ENCODE measurements at regions not wholly inside any gene's neighbourhood (a gene's known extent, or its start where the extent isn't known, plus 50 kb on each side); places are given as distances from the start of the nearest gene placed in this dataset.

DNA sequence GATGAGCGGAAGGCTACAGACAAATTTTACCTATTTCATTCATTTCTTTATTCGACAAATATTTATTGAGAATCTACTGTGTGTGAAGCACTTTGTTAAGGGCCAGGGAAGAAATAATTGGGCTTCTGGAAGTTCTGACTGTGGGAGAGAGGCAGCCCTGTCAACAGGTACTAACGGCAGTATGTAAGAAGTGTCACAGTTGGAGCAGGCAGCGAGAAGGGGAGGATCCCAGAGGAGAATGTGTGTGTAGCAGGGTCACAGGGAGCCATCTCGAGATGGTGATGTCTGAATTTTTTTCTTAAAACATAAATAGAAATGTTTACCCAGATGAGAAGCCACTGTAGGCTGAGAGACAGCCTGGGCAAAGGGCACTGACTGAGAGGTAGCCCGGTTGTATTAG, 163.3 kb upstream of the SLC38A2 start:
- TF ChIP-seq EP300 (IDR thresholded peaks at IDR 0.05; ENCODE audit: borderline replicate concordance in 1 of 2, low read depth in 2 of 2, low read length in 2 of 2): no peak
- TF ChIP-seq, protein P1, sequence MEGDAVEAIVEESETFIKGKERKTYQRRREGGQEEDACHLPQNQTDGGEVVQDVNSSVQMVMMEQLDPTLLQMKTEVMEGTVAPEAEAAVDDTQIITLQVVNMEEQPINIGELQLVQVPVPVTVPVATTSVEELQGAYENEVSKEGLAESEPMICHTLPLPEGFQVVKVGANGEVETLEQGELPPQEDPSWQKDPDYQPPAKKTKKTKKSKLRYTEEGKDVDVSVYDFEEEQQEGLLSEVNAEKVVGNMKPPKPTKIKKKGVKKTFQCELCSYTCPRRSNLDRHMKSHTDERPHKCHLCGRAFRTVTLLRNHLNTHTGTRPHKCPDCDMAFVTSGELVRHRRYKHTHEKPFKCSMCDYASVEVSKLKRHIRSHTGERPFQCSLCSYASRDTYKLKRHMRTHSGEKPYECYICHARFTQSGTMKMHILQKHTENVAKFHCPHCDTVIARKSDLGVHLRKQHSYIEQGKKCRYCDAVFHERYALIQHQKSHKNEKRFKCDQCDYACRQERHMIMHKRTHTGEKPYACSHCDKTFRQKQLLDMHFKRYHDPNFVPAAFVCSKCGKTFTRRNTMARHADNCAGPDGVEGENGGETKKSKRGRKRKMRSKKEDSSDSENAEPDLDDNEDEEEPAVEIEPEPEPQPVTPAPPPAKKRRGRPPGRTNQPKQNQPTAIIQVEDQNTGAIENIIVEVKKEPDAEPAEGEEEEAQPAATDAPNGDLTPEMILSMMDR (IDR thresholded peaks at IDR 0.05; ENCODE audit: control extremely low read depth in 1 of 3, insufficient read depth in 1 of 3, low read depth in 1 of 3, low read length in 3 of 3): no peak
- no peak for TF ChIP-seq CEBPB (IDR thresholded peaks at IDR 0.05; ENCODE audit: low read depth, low read length)
- TF ChIP-seq POLR2A (IDR thresholded peaks at IDR 0.05; ENCODE audit: control extremely low read depth in 1 of 2, low read depth in 2 of 2, low read length in 2 of 2): no peak
- TF ChIP-seq BRCA1 (IDR thresholded peaks at IDR 0.05; ENCODE audit: low read depth, low read length): no peak
- TF ChIP-seq EZH2 (IDR thresholded peaks at IDR 0.05; ENCODE audit: low read depth, low read length, severe bottlenecking): no peak
- TF ChIP-seq CREB1 (IDR thresholded peaks at IDR 0.05): no peak
- TF ChIP-seq POLR2AphosphoS5 (IDR thresholded peaks at IDR 0.05; ENCODE audit: low read depth, low read length): no peak
- TF ChIP-seq EGR1 (IDR thresholded peaks at IDR 0.05; ENCODE audit: borderline replicate concordance, low read depth, low read length): no peak
- TF ChIP-seq SIRT6 (IDR thresholded peaks at IDR 0.05; ENCODE audit: low read length): no peak
- TF ChIP-seq JUND (IDR thresholded peaks at IDR 0.05; ENCODE audit: low read length): no peak
